COLO829 (cell line): ENCODE measurements at regions not wholly inside any gene's neighbourhood (a gene's known extent, or its start where the extent isn't known, plus 50 kb on each side); places are given as distances from the start of the nearest gene placed in this dataset.

ENCODE experiments used
- DNase-seq: peaks from one replicate; pipeline ENCODE4 v3.0.0; 2012; ENCODE audit warnings: low spot score

DNA sequence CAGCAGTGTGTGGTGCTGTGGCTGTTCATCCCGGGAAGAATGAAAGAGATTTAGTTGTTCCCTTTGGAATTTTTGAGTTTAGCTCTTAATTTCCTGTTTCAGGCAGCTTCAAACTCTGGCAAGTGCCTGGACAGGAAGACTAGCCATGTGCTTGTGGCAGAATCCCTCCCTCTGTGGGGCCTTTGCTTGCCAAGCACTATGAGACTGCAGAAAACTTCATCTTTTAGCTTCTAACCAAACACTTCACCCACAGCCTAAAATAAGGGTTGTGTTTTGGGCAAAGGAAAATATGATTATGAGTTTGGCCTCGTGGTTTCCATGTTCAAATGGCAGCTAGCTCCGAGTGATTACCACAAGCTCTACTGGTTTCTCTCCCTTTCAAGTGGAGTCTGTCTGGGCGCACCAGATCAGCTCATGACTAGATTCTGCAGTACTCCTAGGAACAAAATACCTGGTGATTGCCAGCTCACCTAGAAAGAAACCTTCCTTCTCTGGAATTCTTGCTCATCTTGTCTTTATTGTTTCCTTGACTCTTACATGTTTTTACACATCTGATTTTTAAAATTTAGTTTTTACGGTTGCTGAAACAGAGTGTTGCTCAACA is 707.5 kb downstream of the SLITRK6 start:
- DNase-seq = no peak

- DNase-seq = no peak
Observed at GRCh38 chr13:85089186-85089585, 710.0 kb downstream of the SLITRK6 start.

DNA sequence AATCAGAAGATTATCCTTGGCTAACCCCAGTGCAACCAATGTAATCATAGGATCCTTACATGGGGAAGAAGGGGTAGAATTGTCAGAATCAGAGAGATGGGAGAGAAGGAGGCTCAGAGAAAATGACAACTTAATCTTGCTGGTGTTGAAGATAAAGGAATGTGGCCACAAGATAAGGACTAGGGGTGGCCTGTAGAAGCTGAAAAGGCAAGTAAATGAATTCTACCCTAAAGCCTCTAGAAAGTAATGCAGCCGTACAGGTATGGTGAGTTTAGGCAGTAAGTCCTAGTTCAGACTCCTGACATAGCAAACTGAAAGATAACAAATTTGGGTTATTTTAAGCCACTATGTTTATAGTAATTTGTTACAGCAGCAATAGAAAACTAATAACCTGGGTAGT is 718.5 kb downstream of the SLITRK6 start:
- DNase-seq = no peak

DNA sequence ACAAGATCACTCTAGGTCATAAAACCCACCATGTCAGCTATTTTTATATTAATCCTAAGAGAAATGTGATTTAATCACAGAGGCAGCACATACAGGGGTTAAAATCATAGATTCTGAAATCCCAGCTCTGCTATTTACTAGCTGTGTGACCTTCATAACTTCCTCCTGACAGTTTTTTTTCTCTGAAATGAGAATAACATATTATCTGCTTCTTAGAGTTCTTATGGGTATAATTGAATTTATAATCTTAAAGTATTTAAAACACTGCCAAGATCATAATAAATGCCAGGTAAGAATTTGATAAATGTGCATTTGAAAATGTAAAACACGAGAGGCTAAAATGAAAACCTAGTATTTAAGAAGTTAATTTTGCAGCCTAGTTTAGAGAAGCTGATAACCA is 722.9 kb downstream of the SLITRK6 start:
- DNase-seq = no peak

DNA sequence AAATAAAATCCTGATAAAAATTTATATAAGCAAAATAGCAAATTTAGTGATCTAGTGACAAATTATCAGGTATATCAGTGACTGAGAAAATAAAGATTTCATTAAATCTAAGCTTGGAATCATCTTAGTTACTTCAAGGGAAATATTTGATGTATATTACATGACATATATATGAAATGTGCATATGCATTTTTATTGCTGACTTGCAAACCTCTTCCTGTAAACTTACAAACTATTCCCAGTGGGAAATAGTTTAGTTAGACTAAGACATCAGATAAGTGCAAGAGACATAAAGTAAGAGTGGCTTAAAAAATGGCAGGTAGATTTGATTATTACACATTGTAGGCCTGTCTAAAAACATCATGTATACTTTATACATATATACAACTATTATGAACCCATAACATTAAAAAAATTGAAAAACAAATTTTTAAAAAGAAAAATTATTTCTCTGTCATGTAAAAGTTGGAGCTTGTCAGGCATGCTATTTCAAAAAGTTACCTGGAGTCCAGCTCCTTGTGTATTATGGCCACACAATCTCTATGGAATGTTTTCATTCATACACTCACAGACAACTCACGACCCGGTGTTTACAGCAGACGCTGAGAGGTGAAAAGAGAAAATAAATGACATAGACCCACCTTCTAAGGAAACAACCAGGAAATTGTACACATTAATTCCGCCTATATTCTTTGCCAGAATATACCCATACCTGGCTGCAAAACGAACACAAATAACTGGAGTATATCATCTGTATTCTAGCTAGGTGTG is 724.5 kb downstream of the SLITRK6 start:
- DNase-seq = no peak

- DNase-seq = no peak
Observed at GRCh38 chr13:85068231-85068630, 731.0 kb downstream of the SLITRK6 start.

DNA sequence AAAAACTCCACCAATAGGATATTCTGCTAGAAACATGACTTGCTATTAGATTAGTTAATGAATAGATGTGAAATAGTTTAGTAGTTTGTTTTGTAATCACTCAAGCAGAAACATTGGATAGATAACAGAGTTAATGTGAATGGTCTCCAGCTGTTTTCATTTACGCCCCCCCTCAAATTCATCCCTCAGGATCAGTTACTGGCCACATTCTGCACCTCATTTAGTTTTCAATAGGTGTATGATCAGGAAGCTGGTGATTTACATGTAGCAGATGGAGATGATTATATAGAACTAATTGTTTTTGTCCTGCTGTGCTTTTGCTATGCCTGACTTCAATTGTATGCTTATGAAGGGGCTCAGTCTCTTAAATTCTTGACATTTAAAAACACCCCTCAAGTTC is 759.0 kb downstream of the SLITRK6 start:
- DNase-seq = no peak

GRCh38 chr13:85031771-85032170 is 767.4 kb downstream of the SLITRK6 start:
- no peak for DNase-seq

GRCh38 chr13:85028035-85028434 is 771.2 kb downstream of the SLITRK6 start:
- DNase-seq = no peak

- no peak for DNase-seq
Observed at GRCh38 chr13:85019121-85019520, 780.1 kb downstream of the SLITRK6 start.

DNA sequence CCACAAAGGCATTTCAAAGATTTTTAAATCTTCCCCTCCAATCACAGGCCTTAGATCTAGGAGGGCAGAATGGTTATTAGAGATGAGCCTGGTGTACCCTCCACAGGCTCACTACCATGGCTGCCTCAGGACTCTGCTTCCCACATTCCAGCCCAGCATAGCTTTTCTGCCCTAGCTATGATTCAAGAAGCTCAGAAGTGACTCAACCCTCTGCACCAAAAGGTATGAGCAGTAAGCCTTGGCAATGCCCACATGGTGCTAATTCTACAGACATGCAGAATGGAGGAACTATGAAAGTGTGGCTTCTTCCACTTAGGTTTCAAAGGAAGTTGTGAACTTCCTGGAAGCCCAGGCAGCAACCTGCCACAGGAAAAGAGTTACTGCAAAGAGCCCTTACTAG is 786.2 kb downstream of the SLITRK6 start:
- DNase-seq = no peak

- no peak for DNase-seq
Observed at GRCh38 chr13:85009447-85009846, 789.8 kb downstream of the SLITRK6 start.

GRCh38 chr13:84999252-84999651 is 800.0 kb downstream of the SLITRK6 start:
- no peak for DNase-seq

GRCh38 chr13:84998681-84999080 is 800.5 kb downstream of the SLITRK6 start:
- DNase-seq = no peak

GRCh38 chr13:84997858-84998257 is 801.4 kb downstream of the SLITRK6 start:
- no peak for DNase-seq

GRCh38 chr13:84994582-84994981 is 804.6 kb downstream of the SLITRK6 start:
- peak; percentile 51 for DNase-seq

GRCh38 chr13:84985860-84986259 is 813.4 kb downstream of the SLITRK6 start:
- no peak for DNase-seq

- no peak for DNase-seq
Observed at GRCh38 chr13:84983321-84983720, 815.9 kb downstream of the SLITRK6 start.

- no peak for DNase-seq
Observed at GRCh38 chr13:84980571-84980970, 818.6 kb downstream of the SLITRK6 start.

DNA sequence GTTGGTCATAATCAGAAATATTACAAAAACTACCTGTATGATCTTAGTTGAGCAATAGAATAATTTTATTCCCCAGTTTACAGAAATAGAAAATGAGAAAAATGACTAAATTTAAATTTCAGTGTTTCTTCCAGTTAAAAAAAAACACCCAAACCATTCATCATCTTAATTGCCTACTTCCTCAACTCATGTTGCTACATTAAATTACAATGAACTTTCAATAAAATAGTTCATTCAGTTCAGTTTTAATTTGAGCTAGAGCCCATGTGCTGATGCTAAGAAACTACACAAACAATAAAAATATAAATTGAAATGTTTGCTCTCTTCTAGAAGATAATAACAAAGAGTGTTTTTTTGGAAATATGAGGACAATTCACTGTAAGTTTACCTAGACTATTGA is 820.4 kb downstream of the SLITRK6 start:
- DNase-seq = no peak

DNA sequence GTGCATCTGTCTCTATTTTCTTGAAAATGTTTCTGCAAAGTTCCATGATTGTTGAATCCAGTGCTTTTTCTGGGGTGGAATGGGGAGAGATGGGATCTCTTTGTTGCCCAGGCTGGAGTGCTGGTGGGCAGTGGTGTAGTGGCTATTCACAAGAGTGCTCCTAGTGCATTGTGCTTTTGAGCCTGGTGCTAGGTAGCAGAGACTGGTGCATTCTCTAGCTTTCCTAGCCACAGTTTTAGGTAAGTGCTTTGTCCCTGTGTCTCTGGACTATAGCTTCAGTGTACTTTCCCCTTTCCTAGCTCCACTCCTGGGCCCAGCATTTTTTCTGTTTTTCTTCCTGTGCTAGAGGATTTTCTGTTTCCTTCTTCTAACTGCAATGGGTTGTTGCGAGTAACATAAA is 825.6 kb downstream of the SLITRK6 start:
- DNase-seq = no peak

DNA sequence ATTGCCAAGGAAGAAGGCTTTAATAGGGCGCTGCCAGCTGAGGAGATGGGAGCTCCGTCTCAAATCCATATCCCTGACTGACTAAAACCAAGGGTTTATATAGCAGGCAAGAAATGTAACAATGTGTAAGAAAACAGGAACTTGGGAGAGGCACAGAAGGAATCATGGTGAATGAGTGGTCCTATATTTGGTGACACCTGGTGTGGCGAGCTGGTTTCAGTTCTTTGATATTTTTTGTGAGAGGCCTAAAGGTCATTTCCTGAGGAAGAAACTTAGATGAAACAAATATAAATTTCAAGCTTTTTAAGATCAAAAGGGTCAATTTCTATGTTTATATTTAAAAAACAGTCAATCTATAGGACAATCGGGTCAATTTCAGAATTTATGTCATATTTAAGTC is 826.3 kb downstream of the SLITRK6 start:
- no peak for DNase-seq

DNA sequence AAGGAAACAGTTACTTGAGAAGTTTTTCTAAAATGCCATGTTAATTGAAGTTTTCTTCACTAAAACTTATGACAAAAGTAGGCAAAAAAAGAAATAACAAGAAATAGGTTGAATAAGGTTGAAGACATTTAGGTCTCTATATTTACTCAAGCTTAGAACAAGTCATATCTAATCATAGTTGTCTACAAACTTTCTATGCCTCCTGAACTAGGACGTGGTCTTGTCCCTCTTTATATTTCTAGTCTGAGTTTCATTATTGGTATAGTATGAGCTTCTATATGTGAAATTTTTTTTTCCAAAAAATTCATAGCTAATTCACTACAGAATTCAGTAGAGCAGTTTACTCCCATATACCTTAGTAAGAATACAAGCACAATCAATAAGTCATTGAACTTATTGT is 836.4 kb downstream of the SLITRK6 start:
- no peak for DNase-seq

- no peak for DNase-seq
Observed at GRCh38 chr13:84962141-84962750, 837.0 kb downstream of the SLITRK6 start.
